MM.1S (cell line): ENCODE measurements at regions not wholly inside any gene's neighbourhood (a gene's known extent, or its start where the extent isn't known, plus 50 kb on each side); places are given as distances from the start of the nearest gene placed in this dataset.

Experiments used
- EZH2 ChIP-seq: fragments of 300-600 bp; sonication (generic); optimal IDR thresholded peaks from 2 replicates; pipeline ENCODE3; 2017; ENCODE audit warnings: low read depth, mild to moderate bottlenecking, antibody characterized with exemption, low read length, mixed read lengths
- EZH2phosphoT487 ChIP-seq: fragments of 300-600 bp; sonication (generic); IDR thresholded peaks from 2 replicates; pipeline ENCODE4 v1.6.1; 2018; ENCODE audit warnings: antibody characterized with exemption, low read length
- TF ChIP-seq, protein P1 (sequence below): fragments of 300-600 bp; sonication (generic); IDR thresholded peaks from 2 replicates; pipeline ENCODE4 v1.5.1; 2016; ENCODE audit warnings: antibody characterized with exemption, low read length, mixed read lengths

DNA sequence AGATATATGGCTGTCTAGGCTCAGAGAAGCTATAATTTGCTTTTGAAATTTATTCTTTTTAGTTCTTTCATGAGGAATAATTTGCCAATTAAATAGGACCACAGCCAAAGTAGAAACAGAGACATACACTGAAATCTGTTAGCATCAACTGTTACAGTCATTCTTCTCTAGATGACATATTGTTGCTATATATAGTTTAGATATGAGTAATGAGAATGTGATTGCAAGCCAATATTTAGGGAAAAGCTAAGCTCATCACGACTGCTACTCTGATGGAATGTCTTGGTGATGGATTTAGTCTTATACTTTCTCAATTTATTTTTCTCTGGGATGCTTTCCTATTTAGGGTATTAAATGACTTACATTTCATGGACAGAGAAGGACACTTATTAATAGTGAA lies 259.1 kb downstream of the LNPK start:
- TF ChIP-seq, protein P1, sequence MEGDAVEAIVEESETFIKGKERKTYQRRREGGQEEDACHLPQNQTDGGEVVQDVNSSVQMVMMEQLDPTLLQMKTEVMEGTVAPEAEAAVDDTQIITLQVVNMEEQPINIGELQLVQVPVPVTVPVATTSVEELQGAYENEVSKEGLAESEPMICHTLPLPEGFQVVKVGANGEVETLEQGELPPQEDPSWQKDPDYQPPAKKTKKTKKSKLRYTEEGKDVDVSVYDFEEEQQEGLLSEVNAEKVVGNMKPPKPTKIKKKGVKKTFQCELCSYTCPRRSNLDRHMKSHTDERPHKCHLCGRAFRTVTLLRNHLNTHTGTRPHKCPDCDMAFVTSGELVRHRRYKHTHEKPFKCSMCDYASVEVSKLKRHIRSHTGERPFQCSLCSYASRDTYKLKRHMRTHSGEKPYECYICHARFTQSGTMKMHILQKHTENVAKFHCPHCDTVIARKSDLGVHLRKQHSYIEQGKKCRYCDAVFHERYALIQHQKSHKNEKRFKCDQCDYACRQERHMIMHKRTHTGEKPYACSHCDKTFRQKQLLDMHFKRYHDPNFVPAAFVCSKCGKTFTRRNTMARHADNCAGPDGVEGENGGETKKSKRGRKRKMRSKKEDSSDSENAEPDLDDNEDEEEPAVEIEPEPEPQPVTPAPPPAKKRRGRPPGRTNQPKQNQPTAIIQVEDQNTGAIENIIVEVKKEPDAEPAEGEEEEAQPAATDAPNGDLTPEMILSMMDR = no peak
- TF ChIP-seq EZH2phosphoT487 (no peak), EZH2 (no peak)
